Activated CD8-positive, alpha-beta memory T cell treated with anti-CD3 and anti-CD28 coated beads, Interleukin-2, amount 50 U/mL, for 4 hours (primary cell): ENCODE measurements at regions not wholly inside any gene's neighbourhood (a gene's known extent, or its start where the extent isn't known, plus 50 kb on each side); places are given as distances from the start of the nearest gene placed in this dataset.

Source experiments
- DNase-seq: peaks from one replicate; pipeline ENCODE4 v3.0.0-alpha.2; 2020

DNA sequence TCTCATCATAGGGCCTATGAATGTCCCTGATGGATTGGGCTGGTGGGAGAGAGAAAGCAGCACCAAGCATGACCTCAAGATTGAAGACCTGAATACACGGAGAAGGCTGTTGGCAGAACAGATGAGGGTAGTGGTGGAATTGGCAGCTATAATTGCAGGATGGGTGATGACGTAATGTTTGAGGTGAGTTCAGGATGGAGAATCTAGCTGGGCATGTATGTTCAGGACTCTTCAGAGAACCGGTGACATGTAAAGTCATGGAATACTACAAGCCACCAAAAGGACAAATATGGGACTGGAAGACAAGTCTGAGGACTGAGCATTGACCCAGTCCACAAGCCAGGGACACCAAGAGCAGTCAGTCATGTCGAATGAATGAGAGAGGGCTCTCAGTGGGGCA, 999.8 kb upstream of the TMEM132C start:
- DNase-seq = no peak

- DNase-seq = no peak
Observed at GRCh38 chr12:127268213-127268612, 998.8 kb upstream of the TMEM132C start.

- DNase-seq = no peak
Observed at GRCh38 chr12:127268706-127269425, 998.1 kb upstream of the TMEM132C start.

DNA sequence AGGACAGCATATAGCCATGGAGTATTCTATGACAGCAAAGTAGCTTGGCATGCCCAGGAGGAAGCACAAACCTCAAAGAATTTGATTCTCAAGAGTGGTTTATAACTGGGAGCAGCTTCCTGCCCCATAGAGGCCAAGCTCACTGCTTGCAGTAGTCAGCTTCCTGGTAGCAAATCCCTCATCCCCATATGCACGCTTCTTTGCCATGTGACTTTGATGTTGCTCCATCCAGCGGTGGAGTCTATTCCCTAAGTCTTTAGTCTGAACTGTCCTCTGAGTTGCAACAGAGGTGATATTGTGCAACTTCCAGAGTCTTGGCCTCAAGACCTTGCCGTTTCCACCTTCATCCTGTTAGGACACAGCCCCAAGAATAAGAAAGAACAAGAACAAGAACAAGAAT, 996.8 kb upstream of the TMEM132C start:
- DNase-seq = no peak

DNA sequence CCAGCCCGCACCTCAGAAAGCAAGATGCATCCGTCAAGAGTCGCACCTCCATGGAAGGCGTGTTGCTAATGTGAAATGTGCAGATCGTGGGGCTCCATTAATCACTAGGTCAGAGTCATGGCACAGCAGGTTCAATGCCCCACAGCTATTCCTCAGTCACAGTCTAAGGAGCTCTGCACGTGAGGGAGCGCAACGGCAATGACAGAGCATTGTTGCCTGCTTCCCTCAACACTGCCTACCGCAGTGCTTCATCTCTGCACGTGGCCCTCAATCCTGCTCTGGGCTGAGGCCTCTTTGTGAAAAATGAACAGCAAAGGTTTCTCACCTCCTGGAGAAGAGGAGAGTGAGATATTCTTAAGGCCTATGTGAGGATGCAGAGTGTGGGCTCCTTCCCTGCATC, 995.2 kb upstream of the TMEM132C start:
- DNase-seq = no peak

GRCh38 chr12:127272864-127273263, 994.1 kb upstream of the TMEM132C start:
- DNase-seq = no peak

DNA sequence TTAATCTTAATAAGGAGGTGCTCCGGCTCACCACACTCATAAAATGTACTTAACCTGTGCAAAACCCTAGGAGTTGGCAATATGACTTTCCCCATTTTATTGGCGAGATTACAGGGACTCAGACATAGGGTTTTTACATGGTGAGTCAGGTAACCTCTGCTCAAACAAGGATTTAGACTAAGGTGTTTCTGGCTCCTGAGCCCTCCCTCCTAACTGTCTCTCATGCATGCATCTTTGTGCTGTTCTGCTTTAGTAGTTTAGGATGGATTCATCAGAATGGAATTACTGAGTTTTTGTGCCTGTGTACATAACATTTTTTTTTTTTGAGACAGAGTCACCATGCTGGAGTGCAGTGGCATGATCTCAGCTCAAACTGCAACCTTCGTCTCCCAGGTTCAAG, 993.3 kb upstream of the TMEM132C start:
- no peak for DNase-seq

- no peak for DNase-seq
Observed at GRCh38 chr12:127275416-127275815, 991.6 kb upstream of the TMEM132C start.

DNA sequence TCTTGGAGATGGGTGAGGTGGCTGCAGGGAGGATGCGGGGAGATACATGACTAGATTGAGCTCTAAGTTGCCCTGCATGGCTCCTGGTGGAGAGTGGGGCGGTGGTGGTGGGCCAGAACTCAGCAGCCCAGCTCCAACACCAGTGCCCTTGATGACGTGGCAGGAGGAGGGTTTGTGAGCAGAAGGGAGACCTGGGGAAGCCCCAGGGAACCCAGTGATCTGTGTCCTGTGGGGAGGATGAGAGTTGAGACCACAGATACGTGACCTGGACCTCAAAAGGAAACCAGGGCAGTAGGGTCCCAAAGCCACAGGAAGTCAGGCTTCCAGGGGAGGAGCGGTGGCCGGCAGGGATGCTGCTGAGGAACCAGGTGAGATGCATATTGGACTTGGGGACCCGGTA, 989.1 kb upstream of the TMEM132C start:
- no peak for DNase-seq

GRCh38 chr12:127278351-127278750, 988.6 kb upstream of the TMEM132C start:
- DNase-seq = no peak

GRCh38 chr12:127280393-127281275, 986.3 kb upstream of the TMEM132C start:
- peak; percentile 51 for DNase-seq

DNA sequence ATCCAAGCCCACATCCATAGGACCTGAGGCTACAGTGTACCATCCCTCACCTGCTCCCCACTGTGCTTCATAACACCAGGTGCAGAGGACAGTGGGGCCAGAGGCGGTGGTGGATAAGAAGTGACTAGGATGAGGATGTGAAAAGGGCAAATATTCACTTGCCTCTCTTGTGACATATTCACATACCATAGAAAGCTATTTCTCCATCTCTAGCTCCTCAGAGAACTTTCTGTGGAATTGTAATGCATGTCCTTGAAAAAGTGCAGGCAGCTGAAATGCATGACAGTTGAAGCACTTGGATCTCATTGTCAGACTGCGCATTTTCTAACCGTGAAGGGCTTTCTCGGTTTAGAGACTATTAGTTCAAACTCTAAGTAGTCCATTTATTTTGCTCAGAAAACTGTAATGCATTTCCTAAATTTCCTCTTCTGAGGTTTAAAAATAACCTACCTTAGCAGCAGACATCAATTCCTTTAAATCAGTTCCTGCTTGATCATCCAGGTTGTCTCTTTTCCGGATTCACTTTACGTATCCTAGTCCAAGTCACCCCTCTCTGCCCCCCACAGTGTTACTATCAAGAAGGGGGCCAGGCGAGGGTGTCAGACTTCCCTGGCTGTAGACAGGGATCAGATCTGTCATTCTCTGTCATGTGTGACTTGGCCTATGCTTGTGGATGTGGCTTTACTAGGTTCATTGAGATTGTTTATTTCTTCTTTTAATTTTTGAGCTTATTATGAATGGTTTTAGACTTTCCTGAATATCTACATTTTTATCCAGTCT, 984.0 kb upstream of the TMEM132C start:
- no peak for DNase-seq

DNA sequence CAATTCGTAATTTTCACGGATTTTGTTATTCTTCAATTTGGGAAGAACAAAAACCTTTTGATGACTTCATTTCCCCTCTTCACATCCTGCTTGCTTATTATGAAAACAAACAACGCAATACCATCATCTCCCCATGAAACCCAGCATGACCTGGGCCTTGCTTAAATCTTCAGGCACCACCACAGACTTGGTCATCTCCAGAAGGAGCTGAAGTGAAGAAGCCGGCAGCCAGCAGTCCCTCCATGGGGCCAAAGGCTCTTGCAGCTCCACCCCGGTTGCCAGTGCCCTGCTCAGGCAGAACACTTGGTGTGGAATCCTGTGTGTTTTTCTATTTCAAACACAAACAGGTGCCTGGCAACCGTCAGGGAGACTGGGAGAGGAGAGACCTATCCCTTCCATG, 982.9 kb upstream of the TMEM132C start:
- no peak for DNase-seq

GRCh38 chr12:127284870-127285431, 982.0 kb upstream of the TMEM132C start:
- no peak for DNase-seq

DNA sequence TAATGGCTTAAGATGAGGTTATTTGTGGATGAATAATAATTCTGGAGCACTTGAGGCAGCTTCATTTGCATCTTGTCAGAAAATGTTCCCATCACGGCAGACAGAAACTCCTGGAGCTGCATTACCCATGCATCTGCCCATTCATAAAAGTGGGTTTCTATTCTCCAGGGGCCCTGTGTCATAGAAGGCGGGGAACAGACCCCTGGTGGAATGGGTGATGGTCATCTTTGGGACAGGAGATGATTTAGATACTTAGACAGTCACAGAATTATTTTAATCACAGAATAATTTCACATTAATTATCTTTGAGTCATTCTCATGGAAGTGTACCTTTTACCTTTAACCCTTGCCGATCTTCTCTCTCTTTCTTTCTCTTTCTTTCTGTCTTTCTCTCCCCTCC, 980.7 kb upstream of the TMEM132C start:
- DNase-seq = no peak

DNA sequence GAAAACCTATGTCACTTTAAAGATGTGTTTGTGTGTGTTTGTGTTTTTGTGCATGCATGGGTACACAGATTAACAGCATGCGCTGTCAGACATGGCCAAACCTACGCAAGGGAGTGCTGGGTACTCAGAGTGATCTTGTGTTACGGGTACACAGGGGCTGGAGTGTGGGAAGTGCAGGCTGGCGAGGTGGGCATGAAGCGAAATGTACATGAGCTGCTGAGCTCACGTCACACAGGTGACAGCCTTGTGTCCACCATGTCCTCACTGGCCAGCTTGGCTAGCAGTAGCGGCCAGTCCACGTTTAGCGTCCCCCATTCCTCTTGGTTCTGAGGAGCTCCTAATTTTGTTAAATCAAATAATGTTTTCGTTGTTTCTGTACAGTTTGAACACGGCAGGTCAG, 979.7 kb upstream of the TMEM132C start:
- DNase-seq = no peak

DNA sequence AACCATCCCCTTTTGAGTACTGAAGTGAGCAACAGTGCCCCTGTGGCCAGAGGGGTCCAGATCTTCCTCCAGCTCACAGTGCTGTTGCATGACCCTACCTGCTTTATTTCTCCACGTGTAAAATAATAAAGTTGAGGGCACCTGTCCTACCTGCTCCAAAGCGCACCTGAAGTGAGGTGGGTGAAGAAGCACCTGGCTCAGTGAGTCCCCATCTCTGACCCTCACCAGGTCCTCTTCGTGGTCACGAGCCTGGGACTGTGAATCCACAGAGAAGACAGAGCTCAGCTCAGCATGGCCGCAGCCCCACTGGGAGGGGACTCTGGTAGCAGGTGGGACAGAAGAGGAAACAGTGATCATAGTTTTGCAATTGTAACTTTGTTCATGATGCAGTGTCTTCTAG, 976.7 kb upstream of the TMEM132C start:
- DNase-seq = no peak

GRCh38 chr12:127292736-127293135, 974.2 kb upstream of the TMEM132C start:
- DNase-seq = no peak

DNA sequence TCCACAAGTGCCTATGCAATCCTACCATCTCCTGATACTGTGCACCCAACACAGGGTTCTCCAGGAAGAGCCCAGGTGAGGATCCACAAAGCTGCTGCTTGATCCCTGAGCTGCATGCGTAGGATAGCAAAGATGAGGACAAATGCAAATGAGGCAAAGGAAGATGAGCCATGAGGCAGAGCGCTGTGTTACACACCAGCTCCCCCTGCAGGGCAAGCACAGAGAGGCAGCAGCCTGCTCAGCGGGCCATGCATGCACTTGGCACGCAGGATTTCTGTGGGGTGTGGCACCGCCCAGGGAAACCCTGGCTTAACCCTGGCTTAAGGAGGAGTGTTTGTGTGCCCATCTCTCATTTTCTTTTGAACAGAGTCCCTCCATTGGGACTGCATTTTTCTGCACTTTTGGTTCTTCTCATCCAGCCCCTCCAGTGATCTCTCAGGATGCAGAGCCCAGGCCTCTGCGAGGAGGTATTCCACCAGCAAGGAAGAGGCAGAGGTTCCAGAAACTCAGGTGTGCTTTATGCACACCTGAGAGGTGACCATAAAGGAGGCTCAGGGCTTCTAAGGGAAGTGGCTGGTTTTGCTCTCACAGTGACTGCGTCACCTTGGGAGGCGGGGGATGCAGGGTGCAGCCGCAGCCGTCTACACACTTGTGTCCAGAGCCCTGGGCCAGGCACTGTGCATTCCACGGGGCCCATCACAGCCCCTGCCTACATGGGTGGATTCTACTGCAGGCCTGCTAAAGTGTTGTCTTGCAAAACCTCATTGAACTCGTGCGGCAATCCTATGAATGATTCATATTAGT, 973.3 kb upstream of the TMEM132C start:
- DNase-seq = peak; percentile 36

DNA sequence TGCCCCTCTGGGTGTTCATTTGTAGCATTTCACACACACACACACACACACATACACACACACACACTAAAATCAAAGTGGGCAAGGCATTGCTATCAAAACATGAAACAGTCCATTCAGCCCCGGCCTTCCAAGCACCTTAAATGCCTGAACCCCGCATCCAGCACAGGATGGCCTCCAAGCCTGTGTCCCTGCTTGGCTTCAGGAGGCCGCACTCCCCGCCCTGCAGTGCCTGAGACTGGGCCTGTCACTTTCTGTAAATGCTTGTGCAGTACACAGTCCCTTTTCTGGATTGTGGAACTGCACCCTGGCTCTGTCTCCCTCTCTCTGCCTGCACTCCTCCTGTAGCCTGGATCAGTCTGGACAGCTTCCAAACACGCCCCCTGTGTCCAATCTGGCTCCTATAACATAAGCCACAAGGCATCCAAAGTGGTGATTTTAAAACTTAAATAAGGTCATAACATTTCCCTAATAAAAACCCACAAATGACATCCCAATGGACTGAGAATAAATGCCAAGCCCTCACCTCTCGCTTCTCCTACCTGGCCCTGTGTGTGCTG, 972.2 kb upstream of the TMEM132C start:
- no peak for DNase-seq

DNA sequence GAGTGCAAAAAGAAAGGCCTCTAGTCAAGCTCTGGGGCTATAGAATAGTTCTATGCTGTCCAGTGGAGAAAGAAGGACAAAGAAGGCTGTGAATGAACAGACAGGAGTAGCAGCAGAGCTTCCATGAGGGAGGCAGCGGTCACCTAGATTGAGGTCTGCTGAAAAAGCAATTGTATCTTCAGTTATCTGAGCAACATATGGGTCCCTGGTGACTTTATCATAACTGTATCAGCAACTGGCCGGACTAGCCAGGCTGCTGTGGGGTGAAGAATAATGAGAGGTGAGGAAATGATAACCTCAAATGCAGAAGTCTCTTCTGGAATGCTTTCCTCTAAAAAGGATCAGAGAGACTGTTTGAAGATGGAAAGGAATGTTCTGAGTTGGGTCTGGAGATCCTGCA, 971.3 kb upstream of the TMEM132C start:
- no peak for DNase-seq

DNA sequence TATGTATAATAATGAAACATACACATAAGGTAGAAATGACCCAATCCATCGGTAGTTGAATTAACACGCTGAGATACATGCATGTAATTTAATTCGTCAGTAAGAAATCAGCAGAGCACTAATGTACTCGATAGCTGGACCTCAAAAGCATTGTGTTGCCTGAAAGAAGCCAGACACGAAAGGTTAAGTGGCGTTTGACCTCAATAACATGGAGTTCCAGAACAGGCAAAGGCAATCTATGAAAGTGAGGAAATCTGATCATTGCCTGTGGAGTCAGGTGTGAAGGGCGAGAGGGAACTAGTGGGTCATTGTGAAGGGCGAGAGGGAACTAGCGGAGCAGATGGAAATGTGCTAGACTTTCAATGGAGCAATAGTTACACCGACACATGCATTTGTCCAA, 970.4 kb upstream of the TMEM132C start:
- DNase-seq = no peak
